Progenitor cell of endocrine pancreas (in vitro differentiated cells): ENCODE measurements at regions not wholly inside any gene's neighbourhood (a gene's known extent, or its start where the extent isn't known, plus 50 kb on each side); places are given as distances from the start of the nearest gene placed in this dataset.

Experiments
- DNase-seq: peaks from one replicate; pipeline ENCODE4 v3.0.0; 2021; ENCODE audit warnings: low spot score; ENCODE audit not compliant: unreplicated experiment
- H3K27ac Mint-ChIP-seq: 2 replicates; pipeline ENCODE4 v1.8.0; 2021; ENCODE audit warnings: mild to moderate bottlenecking, moderate library complexity, mixed read lengths
- H3K27me3 Mint-ChIP-seq: 2 replicates; pipeline ENCODE4 v1.8.0; 2021; ENCODE audit warnings: mixed read lengths
- H3K36me3 Mint-ChIP-seq: 2 replicates; pipeline ENCODE4 v1.8.0; 2022; ENCODE audit warnings: mixed read lengths; ENCODE audit not compliant: insufficient read depth
- H3K4me1 Mint-ChIP-seq: 2 replicates; pipeline ENCODE4 v1.8.0; 2021; ENCODE audit warnings: low read depth, mixed read lengths
- H3K4me3 Mint-ChIP-seq: 2 replicates; pipeline ENCODE4 v1.8.0; 2021; ENCODE audit warnings: low read depth, mild to moderate bottlenecking, moderate library complexity, mixed read lengths
- H3K9me3 Mint-ChIP-seq: 2 replicates; pipeline ENCODE4 v1.8.0; 2021; ENCODE audit warnings: low read depth, mixed read lengths
- CTCF ChIP-seq: fragments of 200-600 bp; sonication (generic); IDR thresholded peaks from one replicate; pipeline ENCODE4 v1.5.0; 2021; ENCODE audit warnings: antibody characterized with exemption, mild to moderate bottlenecking; ENCODE audit not compliant: unreplicated experiment

GRCh38 chr4:31290836-31291235, 570.7 kb downstream of the PCDH7 start:
- DNase-seq: no peak
- no peaks in the 10 kb centered on the region for H3K36me3 Mint-ChIP-seq
- H3K9me3 Mint-ChIP-seq: peaks cover 21% of the 10 kb centered on the region
- H3K27ac Mint-ChIP-seq: no peak overlapping the region
- H3K27me3 Mint-ChIP-seq: no peaks in the 10 kb centered on the region
- TF ChIP-seq CTCF: no peak
- peaks cover 1% of the 10 kb centered on the region for H3K4me1 Mint-ChIP-seq
- no peak overlapping the region for H3K4me3 Mint-ChIP-seq

- no peak for TF ChIP-seq CTCF
- Mint-ChIP-seq H3K4me3 (no peak overlapping the region), H3K27me3 (no peaks in the 10 kb centered on the region), H3K27ac (no peak overlapping the region), H3K36me3 (no peaks in the 10 kb centered on the region), H3K4me1 (peaks cover 1% of the 10 kb centered on the region), H3K9me3 (peaks cover 19% of the 10 kb centered on the region)
- no peak for DNase-seq
Observed at GRCh38 chr4:31291238-31291637, 571.1 kb downstream of the PCDH7 start.

GRCh38 chr4:31294655-31295480, 574.7 kb downstream of the PCDH7 start:
- H3K27ac Mint-ChIP-seq: no peak overlapping the region
- DNase-seq: no peak
- peaks cover 11% of the 10 kb centered on the region for H3K9me3 Mint-ChIP-seq
- no peaks in the 10 kb centered on the region for H3K36me3 Mint-ChIP-seq
- H3K4me1 Mint-ChIP-seq: peaks cover 1% of the 10 kb centered on the region
- no peaks in the 10 kb centered on the region for H3K27me3 Mint-ChIP-seq
- no peak for TF ChIP-seq CTCF
- no peak overlapping the region for H3K4me3 Mint-ChIP-seq

- Mint-ChIP-seq H3K4me1 (no peaks in the 10 kb centered on the region), H3K9me3 (no peaks in the 10 kb centered on the region), H3K27me3 (no peaks in the 10 kb centered on the region), H3K36me3 (no peaks in the 10 kb centered on the region), H3K27ac (no peak overlapping the region), H3K4me3 (no peak overlapping the region)
- no peak for DNase-seq
- TF ChIP-seq CTCF: no peak
Observed at GRCh38 chr4:31298737-31299136, 578.6 kb downstream of the PCDH7 start.

- H3K9me3 Mint-ChIP-seq: no peaks in the 10 kb centered on the region
- H3K27ac Mint-ChIP-seq: no peak overlapping the region
- H3K36me3 Mint-ChIP-seq: no peaks in the 10 kb centered on the region
- no peak overlapping the region for H3K4me3 Mint-ChIP-seq
- no peak for TF ChIP-seq CTCF
- peaks cover 4% of the 10 kb centered on the region for H3K27me3 Mint-ChIP-seq
- no peaks in the 10 kb centered on the region for H3K4me1 Mint-ChIP-seq
- DNase-seq: no peak
Observed at GRCh38 chr4:31307029-31307428, 586.9 kb downstream of the PCDH7 start.
